Mesenchymal stem cell (in vitro differentiated cells and primary cell): ENCODE measurements at regions not wholly inside any gene's neighbourhood (a gene's known extent, or its start where the extent isn't known, plus 50 kb on each side); places are given as distances from the start of the nearest gene placed in this dataset.

Experiments used
- DNase-seq: peaks from one replicate; pipeline ENCODE4 v3.0.0-alpha.2; 2013
- H2AFZ ChIP-seq: one replicate; pipeline ENCODE4 v1.6.1; 2013; ENCODE audit warnings: low read depth, mild to moderate bottlenecking, control low read depth, inconsistent platforms, low read length, moderate library complexity
- H2AK5ac ChIP-seq: 2 replicates; pipeline ENCODE4 v1.6.1; 2013; ENCODE audit warnings: low read length, moderate library complexity, mild to moderate bottlenecking, inconsistent platforms; ENCODE audit not compliant: severe bottlenecking
- H2BK120ac ChIP-seq: one replicate; pipeline ENCODE4 v1.6.1; 2013; ENCODE audit warnings: low read depth, mild to moderate bottlenecking, inconsistent platforms, low read length, moderate library complexity
- H2BK12ac ChIP-seq, 2 experiments: one replicate each; pipeline ENCODE4 v1.6.1; 2013; ENCODE audit warnings: inconsistent platforms in 2 of 2, low read length in 2 of 2, mild to moderate bottlenecking in 2 of 2, moderate library complexity in 2 of 2, control low read depth in 1 of 2
- H2BK15ac ChIP-seq: one replicate; pipeline ENCODE4 v1.6.1; 2013; ENCODE audit warnings: mild to moderate bottlenecking, low read depth, inconsistent platforms; ENCODE audit not compliant: poor library complexity, severe bottlenecking
- H2BK5ac ChIP-seq: 2 replicates; pipeline ENCODE4 v1.6.1; 2013; ENCODE audit warnings: low read depth, mild to moderate bottlenecking, low read length, control low read depth, inconsistent platforms; ENCODE audit not compliant: poor library complexity, severe bottlenecking
- H3K14ac ChIP-seq, 2 experiments: one replicate each; pipeline ENCODE4 v1.6.1; 2013; ENCODE audit warnings: inconsistent platforms in 2 of 2, low read length in 2 of 2, control low read depth in 1 of 2, mild to moderate bottlenecking in 1 of 2, moderate library complexity in 1 of 2
- H3K18ac ChIP-seq, 2 experiments: one replicate each; pipeline ENCODE4 v1.6.1; 2013; ENCODE audit warnings: inconsistent platforms in 2 of 2, low read length in 2 of 2, control low read depth in 1 of 2, low read depth in 1 of 2, mild to moderate bottlenecking in 1 of 2
- H3K23ac ChIP-seq, 2 experiments: one replicate each; pipeline ENCODE4 v1.6.1; 2013; ENCODE audit warnings: inconsistent platforms in 2 of 2, low read length in 2 of 2, mild to moderate bottlenecking in 2 of 2, moderate library complexity in 2 of 2, control low read depth in 1 of 2
- H3K27ac ChIP-seq: 2 replicates; pipeline ENCODE4 v1.5.1; 2013; ENCODE audit warnings: mild to moderate bottlenecking, moderate library complexity, low read length, control low read depth, inconsistent platforms; ENCODE audit not compliant: poor library complexity, severe bottlenecking
- H3K27me3 ChIP-seq, 2 experiments: 2 replicates each; pipeline versions ENCODE4 v1.6.1 to v1.7.0; 2013; ENCODE audit warnings: low read length in 2 of 2, mild to moderate bottlenecking in 2 of 2, moderate library complexity in 2 of 2, control low read depth in 1 of 2, inconsistent platforms in 1 of 2; ENCODE audit not compliant: control insufficient read depth in 1 of 2, insufficient read depth in 1 of 2
- H3K36me3 ChIP-seq, 2 experiments: 2 replicates each; pipeline versions ENCODE4 v1.6.1 to v1.7.0; 2013; ENCODE audit warnings: low read length in 2 of 2, control low read depth in 1 of 2, inconsistent platforms in 1 of 2, low read depth in 1 of 2, mild to moderate bottlenecking in 1 of 2; ENCODE audit not compliant: insufficient read depth in 2 of 2, control insufficient read depth in 1 of 2
- H3K4ac ChIP-seq, 2 experiments: one replicate each; pipeline ENCODE4 v1.6.1; 2013; ENCODE audit warnings: inconsistent platforms in 2 of 2, low read length in 2 of 2, mild to moderate bottlenecking in 2 of 2, moderate library complexity in 2 of 2, control low read depth in 1 of 2, low read depth in 1 of 2
- H3K4me1 ChIP-seq: 2 replicates; pipeline ENCODE4 v1.6.1; 2013; ENCODE audit warnings: low read depth, low read length, control low read depth; ENCODE audit not compliant: control insufficient read depth, insufficient read depth
- H3K4me2 ChIP-seq: 2 replicates; pipeline ENCODE4 v1.6.1; 2013; ENCODE audit warnings: low read length, mild to moderate bottlenecking, inconsistent platforms; ENCODE audit not compliant: poor library complexity, severe bottlenecking
- H3K4me3 ChIP-seq, 2 experiments: 2 replicates each; pipeline versions ENCODE4 v1.5.1 to v1.7.0; 2013; ENCODE audit warnings: low read length in 2 of 2, mild to moderate bottlenecking in 2 of 2, control low read depth in 1 of 2, low read depth in 1 of 2; ENCODE audit not compliant: insufficient read depth in 1 of 2
- H3K79me1 ChIP-seq: replicated peaks from 2 replicates; pipeline ENCODE4 v1.6.1; 2013; ENCODE audit warnings: mild to moderate bottlenecking, control low read depth, low read length, inconsistent platforms; ENCODE audit not compliant: poor library complexity, severe bottlenecking
- H3K9ac ChIP-seq: 2 replicates; pipeline ENCODE4 v1.7.0; 2013; ENCODE audit warnings: mild to moderate bottlenecking, low read length, moderate library complexity
- H3K9me3 ChIP-seq: 2 replicates; pipeline ENCODE4 v1.7.0; 2013; ENCODE audit warnings: mild to moderate bottlenecking, low read length; ENCODE audit not compliant: control insufficient read depth
- H4K8ac ChIP-seq: one replicate; pipeline ENCODE4 v1.6.1; 2013; ENCODE audit warnings: inconsistent platforms, mild to moderate bottlenecking, low read length, moderate library complexity
- H4K91ac ChIP-seq: one replicate; pipeline ENCODE4 v1.6.1; 2013; ENCODE audit warnings: mild to moderate bottlenecking, low read length, inconsistent platforms
- WGBS: methylation state at CpG from one replicate; pipeline ENCODE4 v1.1.7; 2013; ENCODE audit warnings: mixed read lengths; 5-methylcytosine and 5-hydroxymethylcytosine counted together

- no peak for DNase-seq
- Histone ChIP-seq H4K91ac (no peak overlapping the region), H2AFZ (no peak overlapping the region), H3K9ac (no peak overlapping the region), H3K36me3 (no peaks in the 10 kb centered on the region), H4K8ac (no peak overlapping the region), H3K79me1 (no peaks in the 10 kb centered on the region), H2AK5ac (no peak overlapping the region), H2BK5ac (no peak overlapping the region), H3K18ac (no peak overlapping the region), H3K14ac (no peak overlapping the region), H3K27ac (no peak overlapping the region), H2BK12ac (no peak overlapping the region), H2BK15ac (no peak overlapping the region), H3K27me3 (peaks cover 0 to 5% of the 10 kb centered on the region in 2 experiments), H3K4me2 (no peak overlapping the region), H3K23ac (no peak overlapping the region), H2BK120ac (no peak overlapping the region), H3K4ac (no peak overlapping the region), H3K9me3 (no peaks in the 10 kb centered on the region), H3K4me1 (no peaks in the 10 kb centered on the region), H3K4me3 (no peak overlapping the region)
- 59% methylated on average over 15 of the region's 15 CpGs for WGBS
Observed at GRCh38 chr1:5617546-5617945, 374.7 kb downstream of the NPHP4 start.

GRCh38 chr1:5617179-5617520 is 375.1 kb downstream of the NPHP4 start:
- H3K79me1 ChIP-seq: no peaks in the 10 kb centered on the region
- no peak overlapping the region for H2BK12ac ChIP-seq
- no peak overlapping the region for H3K9ac ChIP-seq
- no peaks in the 10 kb centered on the region for H3K36me3 ChIP-seq
- H3K4me3 ChIP-seq: no peak overlapping the region
- H3K4ac ChIP-seq: no peak overlapping the region
- no peak overlapping the region for H2BK15ac ChIP-seq
- H2BK120ac ChIP-seq: no peak overlapping the region
- no peak for DNase-seq
- H3K4me2 ChIP-seq: no peak overlapping the region
- no peak overlapping the region for H4K91ac ChIP-seq
- H2AFZ ChIP-seq: no peak overlapping the region
- H3K27ac ChIP-seq: no peak overlapping the region
- no peak overlapping the region for H2BK5ac ChIP-seq
- H2AK5ac ChIP-seq: no peak overlapping the region
- no peak overlapping the region for H4K8ac ChIP-seq
- no peak overlapping the region for H3K23ac ChIP-seq
- no peaks in the 10 kb centered on the region for H3K9me3 ChIP-seq
- H3K14ac ChIP-seq: no peak overlapping the region
- peaks cover 0 to 5% of the 10 kb centered on the region in 2 experiments for H3K27me3 ChIP-seq
- no peaks in the 10 kb centered on the region for H3K4me1 ChIP-seq
- no peak overlapping the region for H3K18ac ChIP-seq
- 71% methylated on average over 6 of the region's 6 CpGs for WGBS

GRCh38 chr1:5616366-5617178 is 375.7 kb downstream of the NPHP4 start:
- Histone ChIP-seq H2BK15ac (no peak overlapping the region), H3K23ac (no peak overlapping the region), H4K91ac (no peak overlapping the region), H2AK5ac (no peak overlapping the region), H3K79me1 (no peaks in the 10 kb centered on the region), H2BK120ac (no peak overlapping the region), H2BK12ac (no peak overlapping the region), H3K4me2 (no peak overlapping the region), H3K9ac (no peak overlapping the region), H2AFZ (no peak overlapping the region), H3K27me3 (peaks cover 0 to 5% of the 10 kb centered on the region in 2 experiments), H3K18ac (no peak overlapping the region), H3K4me1 (no peaks in the 10 kb centered on the region), H3K9me3 (no peaks in the 10 kb centered on the region), H2BK5ac (no peak overlapping the region), H3K4me3 (no peak overlapping the region), H3K27ac (no peak overlapping the region), H3K4ac (no peak overlapping the region), H4K8ac (no peak overlapping the region), H3K36me3 (no peaks in the 10 kb centered on the region), H3K14ac (no peak overlapping the region)
- WGBS: 86% methylated on average over 22 of the region's 22 CpGs
- DNase-seq: no peak

GRCh38 chr1:5615076-5615475 is 377.1 kb downstream of the NPHP4 start:
- no peak overlapping the region for H2BK120ac ChIP-seq
- peaks cover 0 to 5% of the 10 kb centered on the region in 2 experiments for H3K27me3 ChIP-seq
- 56% methylated on average over 4 of the region's 5 CpGs for WGBS
- H4K91ac ChIP-seq: no peak overlapping the region
- H2AK5ac ChIP-seq: no peak overlapping the region
- no peak overlapping the region for H3K18ac ChIP-seq
- H2BK15ac ChIP-seq: no peak overlapping the region
- no peak overlapping the region for H3K9ac ChIP-seq
- no peak overlapping the region for H3K23ac ChIP-seq
- no peaks in the 10 kb centered on the region for H3K79me1 ChIP-seq
- no peak overlapping the region for H3K4me3 ChIP-seq
- no peak overlapping the region for H3K4me2 ChIP-seq
- H3K4ac ChIP-seq: no peak overlapping the region
- H2AFZ ChIP-seq: no peak overlapping the region
- no peak overlapping the region for H4K8ac ChIP-seq
- no peaks in the 10 kb centered on the region for H3K9me3 ChIP-seq
- H3K36me3 ChIP-seq: no peaks in the 10 kb centered on the region
- H3K27ac ChIP-seq: no peak overlapping the region
- no peak overlapping the region for H2BK5ac ChIP-seq
- H2BK12ac ChIP-seq: no peak overlapping the region
- DNase-seq: no peak
- no peak overlapping the region for H3K14ac ChIP-seq
- H3K4me1 ChIP-seq: no peaks in the 10 kb centered on the region
